GM23338 (cell line): ENCODE measurements at regions not wholly inside any gene's neighbourhood (a gene's known extent, or its start where the extent isn't known, plus 50 kb on each side); places are given as distances from the start of the nearest gene placed in this dataset.

ENCODE experiments used
- ATAC-seq: fragments of 200-7000 bp; cut with Tn5 transposase; 3 replicates; pipeline ENCODE4 v1.9.1; 2020
- DNase-seq: peaks from one replicate; pipeline ENCODE4 v3.0.0-alpha.2; 2015; ENCODE audit warnings: low spot score
- H2AFZ ChIP-seq: fragments of 200-600 bp; sonication (generic); 2 replicates; pipeline ENCODE4 v1.8.0; 2016; ENCODE audit warnings: antibody characterized with exemption, mild to moderate bottlenecking, moderate library complexity
- H3F3A ChIP-seq: fragments of 200-600 bp; sonication (generic); replicated peaks from 2 replicates; pipeline ENCODE4 v1.8.0; 2017; ENCODE audit warnings: antibody characterized with exemption, mixed run types, low read depth
- H3K27ac ChIP-seq: fragments of 200-600 bp; sonication (generic); 2 replicates; pipeline ENCODE4 v1.6.1; 2016; ENCODE audit warnings: low read depth
- H3K27me3 ChIP-seq: fragments of 200-600 bp; sonication (generic); 2 replicates; pipeline ENCODE4 v1.8.0; 2016; ENCODE audit warnings: mild to moderate bottlenecking, mixed run types, moderate library complexity; ENCODE audit not compliant: insufficient read depth
- H3K36me3 ChIP-seq: fragments of 200-600 bp; sonication (generic); 2 replicates; pipeline ENCODE4 v1.8.0; 2016; ENCODE audit warnings: mild to moderate bottlenecking; ENCODE audit not compliant: insufficient read depth
- H3K4me1 ChIP-seq: fragments of 200-600 bp; sonication (generic); 2 replicates; pipeline ENCODE4 v1.8.0; 2016; ENCODE audit warnings: mild to moderate bottlenecking, moderate library complexity; ENCODE audit not compliant: insufficient read depth
- H3K4me2 ChIP-seq: fragments of 200-600 bp; sonication (generic); 2 replicates; pipeline ENCODE4 v1.7.1; 2017; ENCODE audit warnings: mixed run types
- H3K4me3 ChIP-seq: fragments of 200-600 bp; sonication (generic); 2 replicates; pipeline ENCODE4 v1.6.1; 2016; ENCODE audit warnings: mixed run types
- H3K79me2 ChIP-seq: fragments of 200-600 bp; sonication (generic); replicated peaks from 2 replicates; pipeline ENCODE4 v1.8.0; 2017; ENCODE audit warnings: mild to moderate bottlenecking; ENCODE audit not compliant: insufficient read depth
- H3K9me2 ChIP-seq: fragments of 200-600 bp; sonication (generic); 2 replicates; pipeline ENCODE4 v1.8.0; 2017; ENCODE audit not compliant: insufficient read depth
- H4K20me1 ChIP-seq: fragments of 200-600 bp; sonication (generic); replicated peaks from 2 replicates; pipeline ENCODE4 v1.8.0; 2017; ENCODE audit warnings: mild to moderate bottlenecking; ENCODE audit not compliant: insufficient read depth
- H3K27ac Mint-ChIP-seq: 2 replicates; pipeline ENCODE4 v1.8.0; 2020; ENCODE audit warnings: inconsistent platforms, mild to moderate bottlenecking, moderate library complexity, mixed read lengths
- H3K27me3 Mint-ChIP-seq: 3 replicates; pipeline ENCODE4 v1.8.0; 2022; ENCODE audit warnings: low read depth, mild to moderate bottlenecking, moderate library complexity, mixed read lengths, inconsistent platforms; ENCODE audit not compliant: insufficient read depth, poor library complexity
- H3K36me3 Mint-ChIP-seq: 3 replicates; pipeline ENCODE4 v1.8.0; 2021; ENCODE audit warnings: low read depth, mild to moderate bottlenecking, inconsistent platforms, moderate library complexity, mixed read lengths
- H3K4me1 Mint-ChIP-seq: 3 replicates; pipeline ENCODE4 v1.8.0; 2020; ENCODE audit warnings: mild to moderate bottlenecking, inconsistent platforms, mixed read lengths
- H3K4me3 Mint-ChIP-seq: 3 replicates; pipeline ENCODE4 v1.8.0; 2021; ENCODE audit warnings: moderate library complexity, mild to moderate bottlenecking, inconsistent platforms, mixed read lengths
- H3K9me3 Mint-ChIP-seq: 3 replicates; pipeline ENCODE4 v1.8.0; 2020; ENCODE audit warnings: moderate library complexity, mild to moderate bottlenecking, inconsistent platforms, mixed read lengths
- CREB1 ChIP-seq: fragments of 250-450 bp; sonication (Bioruptor Pico); IDR thresholded peaks from 2 replicates; pipeline ENCODE4 v1.5.0; 2020; ENCODE audit warnings: low read depth, mild to moderate bottlenecking, moderate library complexity
- EZH2phosphoT487 ChIP-seq: fragments of 200-600 bp; sonication (generic); IDR thresholded peaks from one replicate; pipeline ENCODE4 v1.8.1; 2018; ENCODE audit warnings: antibody characterized with exemption; ENCODE audit not compliant: unreplicated experiment
- JUNB ChIP-seq: IDR thresholded peaks from one replicate; pipeline ENCODE4 v1.6.1; 2016; ENCODE audit warnings: antibody characterized with exemption; ENCODE audit not compliant: unreplicated experiment
- NANOG ChIP-seq: IDR thresholded peaks from 2 replicates; pipeline ENCODE4 v1.6.1; 2016; ENCODE audit warnings: antibody characterized with exemption, borderline replicate concordance
- STAT1 ChIP-seq: IDR thresholded peaks from one replicate; pipeline ENCODE4 v1.6.1; 2016; ENCODE audit warnings: antibody characterized with exemption; ENCODE audit not compliant: unreplicated experiment
- TF ChIP-seq, protein P1 (sequence below): IDR thresholded peaks from 2 replicates; pipeline ENCODE4 v1.6.1; 2016; ENCODE audit warnings: antibody characterized with exemption
- TF ChIP-seq, protein P2 (sequence below): fragments of 250-450 bp; sonication (Bioruptor Pico); IDR thresholded peaks from 2 replicates; pipeline ENCODE4 v1.5.0; 2020; ENCODE audit warnings: mild to moderate bottlenecking, moderate library complexity

DNA sequence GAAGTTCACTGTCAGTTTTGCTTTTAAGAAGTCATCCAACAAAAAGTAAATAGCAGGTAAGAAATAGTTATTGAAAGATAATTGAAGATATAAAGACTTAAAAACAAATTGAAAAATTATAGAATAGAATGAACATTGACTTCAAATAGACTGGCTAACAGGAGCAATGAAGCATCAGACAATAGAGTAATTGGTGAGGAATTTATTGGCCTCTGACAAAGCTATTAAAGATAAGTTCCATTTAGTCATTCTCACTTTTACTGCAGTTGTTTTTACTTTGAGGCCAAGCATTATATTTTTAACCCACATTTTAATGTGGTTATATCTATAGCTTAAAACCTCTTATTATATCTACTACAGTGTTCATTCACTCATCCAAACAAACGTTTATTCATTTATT is 228.8 kb upstream of the ADGRL2 start:
- TF ChIP-seq, protein P1, sequence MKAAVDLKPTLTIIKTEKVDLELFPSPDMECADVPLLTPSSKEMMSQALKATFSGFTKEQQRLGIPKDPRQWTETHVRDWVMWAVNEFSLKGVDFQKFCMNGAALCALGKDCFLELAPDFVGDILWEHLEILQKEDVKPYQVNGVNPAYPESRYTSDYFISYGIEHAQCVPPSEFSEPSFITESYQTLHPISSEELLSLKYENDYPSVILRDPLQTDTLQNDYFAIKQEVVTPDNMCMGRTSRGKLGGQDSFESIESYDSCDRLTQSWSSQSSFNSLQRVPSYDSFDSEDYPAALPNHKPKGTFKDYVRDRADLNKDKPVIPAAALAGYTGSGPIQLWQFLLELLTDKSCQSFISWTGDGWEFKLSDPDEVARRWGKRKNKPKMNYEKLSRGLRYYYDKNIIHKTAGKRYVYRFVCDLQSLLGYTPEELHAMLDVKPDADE: no peak
- no peak for TF ChIP-seq EZH2phosphoT487
- TF ChIP-seq CREB1 (CRISPR knock-in tag): no peak
- TF ChIP-seq NANOG: no peak
- TF ChIP-seq JUNB: no peak
- TF ChIP-seq STAT1: no peak
- no peak overlapping the region for H2AFZ ChIP-seq
- H3K36me3 ChIP-seq: no peaks in the 10 kb centered on the region
- no peak for ATAC-seq
- H4K20me1 ChIP-seq: no peaks in the 10 kb centered on the region
- H3K4me3 ChIP-seq: no peak overlapping the region
- peaks cover 24% of the 10 kb centered on the region for H3K4me1 Mint-ChIP-seq
- no peaks in the 10 kb centered on the region for H3K9me2 ChIP-seq
- H3K27ac Mint-ChIP-seq: no peak overlapping the region
- no peaks in the 10 kb centered on the region for H3K27me3 ChIP-seq
- no peak overlapping the region for H3K27ac ChIP-seq
- H3K9me3 Mint-ChIP-seq: no peaks in the 10 kb centered on the region; the same call in 2 of the 3 replicates
- H3K27me3 Mint-ChIP-seq: no peaks in the 10 kb centered on the region
- H3K4me2 ChIP-seq: no peak overlapping the region
- H3K4me1 ChIP-seq: peaks cover 20% of the 10 kb centered on the region
- no peaks in the 10 kb centered on the region for H3K36me3 Mint-ChIP-seq
- H3F3A ChIP-seq: no peaks in the 10 kb centered on the region
- no peak for DNase-seq
- no peak overlapping the region for H3K4me3 Mint-ChIP-seq
- H3K79me2 ChIP-seq: no peaks in the 10 kb centered on the region

- Histone ChIP-seq H3K4me2 (no peak overlapping the region), H3K4me3 (no peak overlapping the region), H3K27me3 (no peaks in the 10 kb centered on the region), H3K9me2 (no peaks in the 10 kb centered on the region), H3K36me3 (no peaks in the 10 kb centered on the region), H3K79me2 (no peaks in the 10 kb centered on the region), H3F3A (no peaks in the 10 kb centered on the region), H4K20me1 (no peaks in the 10 kb centered on the region), H2AFZ (no peak overlapping the region), H3K4me1 (peaks cover 15% of the 10 kb centered on the region), H3K27ac (no peak overlapping the region)
- Mint-ChIP-seq H3K36me3 (no peaks in the 10 kb centered on the region), H3K4me1 (peaks cover 16% of the 10 kb centered on the region), H3K27ac (no peak overlapping the region), H3K27me3 (no peaks in the 10 kb centered on the region), H3K4me3 (no peak overlapping the region), H3K9me3 (no peaks in the 10 kb centered on the region; the same call in 2 of the 3 replicates)
- DNase-seq (no peak), ATAC-seq (no peak)
- TF ChIP-seq, protein P2, sequence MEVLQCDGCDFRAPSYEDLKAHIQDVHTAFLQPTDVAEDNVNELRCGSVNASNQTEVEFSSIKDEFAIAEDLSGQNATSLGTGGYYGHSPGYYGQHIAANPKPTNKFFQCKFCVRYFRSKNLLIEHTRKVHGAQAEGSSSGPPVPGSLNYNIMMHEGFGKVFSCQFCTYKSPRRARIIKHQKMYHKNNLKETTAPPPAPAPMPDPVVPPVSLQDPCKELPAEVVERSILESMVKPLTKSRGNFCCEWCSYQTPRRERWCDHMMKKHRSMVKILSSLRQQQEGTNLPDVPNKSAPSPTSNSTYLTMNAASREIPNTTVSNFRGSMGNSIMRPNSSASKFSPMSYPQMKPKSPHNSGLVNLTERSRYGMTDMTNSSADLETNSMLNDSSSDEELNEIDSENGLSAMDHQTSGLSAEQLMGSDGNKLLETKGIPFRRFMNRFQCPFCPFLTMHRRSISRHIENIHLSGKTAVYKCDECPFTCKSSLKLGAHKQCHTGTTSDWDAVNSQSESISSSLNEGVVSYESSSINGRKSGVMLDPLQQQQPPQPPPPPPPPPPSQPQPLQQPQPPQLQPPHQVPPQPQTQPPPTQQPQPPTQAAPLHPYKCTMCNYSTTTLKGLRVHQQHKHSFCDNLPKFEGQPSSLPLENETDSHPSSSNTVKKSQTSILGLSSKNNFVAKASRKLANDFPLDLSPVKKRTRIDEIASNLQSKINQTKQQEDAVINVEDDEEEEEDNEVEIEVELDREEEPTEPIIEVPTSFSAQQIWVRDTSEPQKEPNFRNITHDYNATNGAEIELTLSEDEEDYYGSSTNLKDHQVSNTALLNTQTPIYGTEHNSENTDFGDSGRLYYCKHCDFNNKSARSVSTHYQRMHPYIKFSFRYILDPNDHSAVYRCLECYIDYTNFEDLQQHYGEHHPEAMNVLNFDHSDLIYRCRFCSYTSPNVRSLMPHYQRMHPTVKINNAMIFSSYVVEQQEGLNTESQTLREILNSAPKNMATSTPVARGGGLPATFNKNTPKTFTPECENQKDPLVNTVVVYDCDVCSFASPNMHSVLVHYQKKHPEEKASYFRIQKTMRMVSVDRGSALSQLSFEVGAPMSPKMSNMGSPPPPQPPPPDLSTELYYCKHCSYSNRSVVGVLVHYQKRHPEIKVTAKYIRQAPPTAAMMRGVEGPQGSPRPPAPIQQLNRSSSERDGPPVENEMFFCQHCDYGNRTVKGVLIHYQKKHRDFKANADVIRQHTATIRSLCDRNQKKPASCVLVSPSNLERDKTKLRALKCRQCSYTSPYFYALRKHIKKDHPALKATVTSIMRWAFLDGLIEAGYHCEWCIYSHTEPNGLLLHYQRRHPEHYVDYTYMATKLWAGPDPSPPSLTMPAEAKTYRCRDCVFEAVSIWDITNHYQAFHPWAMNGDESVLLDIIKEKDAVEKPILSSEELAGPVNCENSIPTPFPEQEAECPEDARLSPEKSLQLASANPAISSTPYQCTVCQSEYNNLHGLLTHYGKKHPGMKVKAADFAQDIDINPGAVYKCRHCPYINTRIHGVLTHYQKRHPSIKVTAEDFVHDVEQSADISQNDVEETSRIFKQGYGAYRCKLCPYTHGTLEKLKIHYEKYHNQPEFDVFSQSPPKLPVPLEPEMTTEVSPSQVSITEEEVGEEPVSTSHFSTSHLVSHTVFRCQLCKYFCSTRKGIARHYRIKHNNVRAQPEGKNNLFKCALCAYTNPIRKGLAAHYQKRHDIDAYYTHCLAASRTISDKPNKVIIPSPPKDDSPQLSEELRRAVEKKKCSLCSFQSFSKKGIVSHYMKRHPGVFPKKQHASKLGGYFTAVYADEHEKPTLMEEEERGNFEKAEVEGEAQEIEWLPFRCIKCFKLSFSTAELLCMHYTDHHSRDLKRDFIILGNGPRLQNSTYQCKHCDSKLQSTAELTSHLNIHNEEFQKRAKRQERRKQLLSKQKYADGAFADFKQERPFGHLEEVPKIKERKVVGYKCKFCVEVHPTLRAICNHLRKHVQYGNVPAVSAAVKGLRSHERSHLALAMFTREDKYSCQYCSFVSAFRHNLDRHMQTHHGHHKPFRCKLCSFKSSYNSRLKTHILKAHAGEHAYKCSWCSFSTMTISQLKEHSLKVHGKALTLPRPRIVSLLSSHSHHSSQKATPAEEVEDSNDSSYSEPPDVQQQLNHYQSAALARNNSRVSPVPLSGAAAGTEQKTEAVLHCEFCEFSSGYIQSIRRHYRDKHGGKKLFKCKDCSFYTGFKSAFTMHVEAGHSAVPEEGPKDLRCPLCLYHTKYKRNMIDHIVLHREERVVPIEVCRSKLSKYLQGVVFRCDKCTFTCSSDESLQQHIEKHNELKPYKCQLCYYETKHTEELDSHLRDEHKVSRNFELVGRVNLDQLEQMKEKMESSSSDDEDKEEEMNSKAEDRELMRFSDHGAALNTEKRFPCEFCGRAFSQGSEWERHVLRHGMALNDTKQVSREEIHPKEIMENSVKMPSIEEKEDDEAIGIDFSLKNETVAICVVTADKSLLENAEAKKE: no peak
- TF ChIP-seq, protein P1: no peak
Observed at GRCh38 chr1:81569761-81570160, 231.0 kb upstream of the ADGRL2 start.
